Mucosa of stomach (tissue), 1 donor: ENCODE measurements at regions not wholly inside any gene's neighbourhood (a gene's known extent, or its start where the extent isn't known, plus 50 kb on each side); places are given as distances from the start of the nearest gene placed in this dataset.

ENCODE experiments used
- H3K27me3 ChIP-seq: one replicate; pipeline ENCODE4 v1.7.0; 2013; ENCODE audit warnings: mild to moderate bottlenecking, low read length; ENCODE audit not compliant: control insufficient read depth, insufficient read depth
- H3K36me3 ChIP-seq: one replicate; pipeline ENCODE4 v1.7.0; 2013; ENCODE audit warnings: low read length; ENCODE audit not compliant: control insufficient read depth, insufficient read depth
- H3K4me1 ChIP-seq: one replicate; pipeline ENCODE4 v1.7.0; 2013; ENCODE audit warnings: mild to moderate bottlenecking, low read length; ENCODE audit not compliant: control insufficient read depth, insufficient read depth
- H3K4me3 ChIP-seq: one replicate; pipeline ENCODE4 v1.7.0; 2013; ENCODE audit warnings: low read length
- H3K9ac ChIP-seq: one replicate; pipeline ENCODE4 v1.7.0; 2013; ENCODE audit warnings: mild to moderate bottlenecking, low read length, moderate library complexity
- H3K9me3 ChIP-seq: one replicate; pipeline ENCODE4 v1.7.0; 2013; ENCODE audit warnings: mild to moderate bottlenecking, low read length, moderate library complexity; ENCODE audit not compliant: control insufficient read depth
- donor health status: Pancreatic carcinoma.

GRCh38 chr16:35730251-35730650, 2270.8 kb downstream of the TP53TG3F start:
- Histone ChIP-seq H3K4me1 (no peaks in the 10 kb centered on the region), H3K27me3 (no peaks in the 10 kb centered on the region), H3K9ac (no peak overlapping the region), H3K9me3 (no peaks in the 10 kb centered on the region), H3K4me3 (no peak overlapping the region), H3K36me3 (no peaks in the 10 kb centered on the region)

- H3K27me3 ChIP-seq = no peaks in the 10 kb centered on the region
- H3K4me1 ChIP-seq = no peaks in the 10 kb centered on the region
- H3K4me3 ChIP-seq = no peak overlapping the region
- H3K9me3 ChIP-seq = no peaks in the 10 kb centered on the region
- no peaks in the 10 kb centered on the region for H3K36me3 ChIP-seq
- no peak overlapping the region for H3K9ac ChIP-seq
These were observed 2272.1 kb downstream of the TP53TG3F start for GRCh38 chr16:35731341-35732040.

GRCh38 chr16:35732046-35732810, 2272.8 kb downstream of the TP53TG3F start:
- Histone ChIP-seq H3K9me3 (no peaks in the 10 kb centered on the region), H3K9ac (no peak overlapping the region), H3K4me3 (no peak overlapping the region), H3K36me3 (no peaks in the 10 kb centered on the region), H3K4me1 (no peaks in the 10 kb centered on the region), H3K27me3 (no peaks in the 10 kb centered on the region)

GRCh38 chr16:35733278-35733965, 2274.0 kb downstream of the TP53TG3F start:
- H3K36me3 ChIP-seq = no peaks in the 10 kb centered on the region
- no peaks in the 10 kb centered on the region for H3K27me3 ChIP-seq
- H3K9ac ChIP-seq = no peak overlapping the region
- no peaks in the 10 kb centered on the region for H3K9me3 ChIP-seq
- no peaks in the 10 kb centered on the region for H3K4me1 ChIP-seq
- no peak overlapping the region for H3K4me3 ChIP-seq

- H3K9ac ChIP-seq = no peak overlapping the region
- H3K9me3 ChIP-seq = no peaks in the 10 kb centered on the region
- no peak overlapping the region for H3K4me3 ChIP-seq
- H3K36me3 ChIP-seq = no peaks in the 10 kb centered on the region
- no peaks in the 10 kb centered on the region for H3K27me3 ChIP-seq
- no peaks in the 10 kb centered on the region for H3K4me1 ChIP-seq
These were observed 2274.7 kb downstream of the TP53TG3F start for GRCh38 chr16:35733971-35734702.

- H3K27me3 ChIP-seq = no peaks in the 10 kb centered on the region
- H3K9ac ChIP-seq = no peak overlapping the region
- no peaks in the 10 kb centered on the region for H3K9me3 ChIP-seq
- H3K4me3 ChIP-seq = no peak overlapping the region
- no peaks in the 10 kb centered on the region for H3K4me1 ChIP-seq
- H3K36me3 ChIP-seq = no peaks in the 10 kb centered on the region
These were observed 2275.5 kb downstream of the TP53TG3F start for GRCh38 chr16:35734728-35735402.

- Histone ChIP-seq H3K36me3 (no peaks in the 10 kb centered on the region), H3K4me3 (no peak overlapping the region), H3K9me3 (no peaks in the 10 kb centered on the region), H3K9ac (no peak overlapping the region), H3K4me1 (no peaks in the 10 kb centered on the region), H3K27me3 (no peaks in the 10 kb centered on the region)
These were observed 2276.2 kb downstream of the TP53TG3F start for GRCh38 chr16:35735403-35736251.

- Histone ChIP-seq H3K9ac (no peak overlapping the region), H3K4me3 (no peak overlapping the region), H3K36me3 (no peaks in the 10 kb centered on the region), H3K9me3 (no peaks in the 10 kb centered on the region), H3K27me3 (no peaks in the 10 kb centered on the region), H3K4me1 (no peaks in the 10 kb centered on the region)
These were observed 2277.1 kb downstream of the TP53TG3F start for GRCh38 chr16:35736546-35736945.

GRCh38 chr16:35737076-35737475, 2277.7 kb downstream of the TP53TG3F start:
- H3K27me3 ChIP-seq = no peaks in the 10 kb centered on the region
- no peaks in the 10 kb centered on the region for H3K4me1 ChIP-seq
- H3K36me3 ChIP-seq = no peaks in the 10 kb centered on the region
- H3K9ac ChIP-seq = no peak overlapping the region
- no peak overlapping the region for H3K4me3 ChIP-seq
- H3K9me3 ChIP-seq = no peaks in the 10 kb centered on the region

GRCh38 chr16:35741546-35741945, 2282.1 kb downstream of the TP53TG3F start:
- H3K9ac ChIP-seq = no peak overlapping the region
- H3K4me1 ChIP-seq = no peaks in the 10 kb centered on the region
- H3K4me3 ChIP-seq = no peak overlapping the region
- H3K27me3 ChIP-seq = no peaks in the 10 kb centered on the region
- H3K9me3 ChIP-seq = no peaks in the 10 kb centered on the region
- H3K36me3 ChIP-seq = no peaks in the 10 kb centered on the region
